GM23338 (cell line): ENCODE measurements at regions not wholly inside any gene's neighbourhood (a gene's known extent, or its start where the extent isn't known, plus 50 kb on each side); places are given as distances from the start of the nearest gene placed in this dataset.

ENCODE experiments used
- ATAC-seq: fragments of 200-7000 bp; cut with Tn5 transposase; 3 replicates; pipeline ENCODE4 v1.9.1; 2020
- DNase-seq: peaks from one replicate; pipeline ENCODE4 v3.0.0-alpha.2; 2015; ENCODE audit warnings: low spot score
- H2AFZ ChIP-seq: fragments of 200-600 bp; sonication (generic); 2 replicates; pipeline ENCODE4 v1.8.0; 2016; ENCODE audit warnings: antibody characterized with exemption, mild to moderate bottlenecking, moderate library complexity
- H3F3A ChIP-seq: fragments of 200-600 bp; sonication (generic); replicated peaks from 2 replicates; pipeline ENCODE4 v1.8.0; 2017; ENCODE audit warnings: antibody characterized with exemption, mixed run types, low read depth
- H3K27ac ChIP-seq: fragments of 200-600 bp; sonication (generic); 2 replicates; pipeline ENCODE4 v1.6.1; 2016; ENCODE audit warnings: low read depth
- H3K27me3 ChIP-seq: fragments of 200-600 bp; sonication (generic); 2 replicates; pipeline ENCODE4 v1.8.0; 2016; ENCODE audit warnings: mild to moderate bottlenecking, mixed run types, moderate library complexity; ENCODE audit not compliant: insufficient read depth
- H3K36me3 ChIP-seq: fragments of 200-600 bp; sonication (generic); 2 replicates; pipeline ENCODE4 v1.8.0; 2016; ENCODE audit warnings: mild to moderate bottlenecking; ENCODE audit not compliant: insufficient read depth
- H3K4me1 ChIP-seq: fragments of 200-600 bp; sonication (generic); 2 replicates; pipeline ENCODE4 v1.8.0; 2016; ENCODE audit warnings: mild to moderate bottlenecking, moderate library complexity; ENCODE audit not compliant: insufficient read depth
- H3K4me2 ChIP-seq: fragments of 200-600 bp; sonication (generic); 2 replicates; pipeline ENCODE4 v1.7.1; 2017; ENCODE audit warnings: mixed run types
- H3K4me3 ChIP-seq: fragments of 200-600 bp; sonication (generic); 2 replicates; pipeline ENCODE4 v1.6.1; 2016; ENCODE audit warnings: mixed run types
- H3K79me2 ChIP-seq: fragments of 200-600 bp; sonication (generic); replicated peaks from 2 replicates; pipeline ENCODE4 v1.8.0; 2017; ENCODE audit warnings: mild to moderate bottlenecking; ENCODE audit not compliant: insufficient read depth
- H3K9me2 ChIP-seq: fragments of 200-600 bp; sonication (generic); 2 replicates; pipeline ENCODE4 v1.8.0; 2017; ENCODE audit not compliant: insufficient read depth
- H4K20me1 ChIP-seq: fragments of 200-600 bp; sonication (generic); replicated peaks from 2 replicates; pipeline ENCODE4 v1.8.0; 2017; ENCODE audit warnings: mild to moderate bottlenecking; ENCODE audit not compliant: insufficient read depth
- H3K27ac Mint-ChIP-seq: 2 replicates; pipeline ENCODE4 v1.8.0; 2020; ENCODE audit warnings: inconsistent platforms, mild to moderate bottlenecking, moderate library complexity, mixed read lengths
- H3K27me3 Mint-ChIP-seq: 3 replicates; pipeline ENCODE4 v1.8.0; 2022; ENCODE audit warnings: low read depth, mild to moderate bottlenecking, moderate library complexity, mixed read lengths, inconsistent platforms; ENCODE audit not compliant: insufficient read depth, poor library complexity
- H3K36me3 Mint-ChIP-seq: 3 replicates; pipeline ENCODE4 v1.8.0; 2021; ENCODE audit warnings: low read depth, mild to moderate bottlenecking, inconsistent platforms, moderate library complexity, mixed read lengths
- H3K4me1 Mint-ChIP-seq: 3 replicates; pipeline ENCODE4 v1.8.0; 2020; ENCODE audit warnings: mild to moderate bottlenecking, inconsistent platforms, mixed read lengths
- H3K4me3 Mint-ChIP-seq: 3 replicates; pipeline ENCODE4 v1.8.0; 2021; ENCODE audit warnings: moderate library complexity, mild to moderate bottlenecking, inconsistent platforms, mixed read lengths
- H3K9me3 Mint-ChIP-seq: 3 replicates; pipeline ENCODE4 v1.8.0; 2020; ENCODE audit warnings: moderate library complexity, mild to moderate bottlenecking, inconsistent platforms, mixed read lengths
- CREB1 ChIP-seq: fragments of 250-450 bp; sonication (Bioruptor Pico); IDR thresholded peaks from 2 replicates; pipeline ENCODE4 v1.5.0; 2020; ENCODE audit warnings: low read depth, mild to moderate bottlenecking, moderate library complexity
- CTCF ChIP-seq, 2 experiments: fragments of 200-600 bp in 1 of 2; sonication (generic) in 1 of 2; conservative IDR thresholded peaks; 2 replicates each; pipeline versions ENCODE4 v1.5.1 to v1.6.1; 2016 to 2017; ENCODE audit warnings: antibody characterized with exemption in 2 of 2, low read depth in 2 of 2, mild to moderate bottlenecking in 2 of 2, moderate library complexity in 1 of 2
- ETS1 ChIP-seq: IDR thresholded peaks from 2 replicates; pipeline ENCODE4 v1.6.1; 2016; ENCODE audit warnings: antibody characterized with exemption
- EZH2 ChIP-seq: fragments of 200-600 bp; sonication (generic); IDR thresholded peaks from one replicate; pipeline ENCODE4 v1.8.0; 2017; ENCODE audit warnings: antibody characterized with exemption, mild to moderate bottlenecking, low read depth; ENCODE audit not compliant: unreplicated experiment
- EZH2phosphoT487 ChIP-seq: fragments of 200-600 bp; sonication (generic); IDR thresholded peaks from one replicate; pipeline ENCODE4 v1.8.1; 2018; ENCODE audit warnings: antibody characterized with exemption; ENCODE audit not compliant: unreplicated experiment
- JUNB ChIP-seq: IDR thresholded peaks from one replicate; pipeline ENCODE4 v1.6.1; 2016; ENCODE audit warnings: antibody characterized with exemption; ENCODE audit not compliant: unreplicated experiment
- NANOG ChIP-seq: IDR thresholded peaks from 2 replicates; pipeline ENCODE4 v1.6.1; 2016; ENCODE audit warnings: antibody characterized with exemption, borderline replicate concordance
- POLR2AphosphoS5 ChIP-seq: IDR thresholded peaks from 2 replicates; pipeline ENCODE4 v1.6.1; 2016; ENCODE audit warnings: antibody characterized with exemption, low read depth
- REST ChIP-seq: IDR thresholded peaks from one replicate; pipeline ENCODE4 v1.6.1; 2018; ENCODE audit warnings: antibody characterized with exemption; ENCODE audit not compliant: unreplicated experiment
- STAT1 ChIP-seq: IDR thresholded peaks from one replicate; pipeline ENCODE4 v1.6.1; 2016; ENCODE audit warnings: antibody characterized with exemption; ENCODE audit not compliant: unreplicated experiment
- ZNF114 ChIP-seq: fragments of 250-450 bp; sonication (Bioruptor Pico); IDR thresholded peaks from 2 replicates; pipeline ENCODE4 v1.5.0; 2020; ENCODE audit warnings: mild to moderate bottlenecking, moderate library complexity
- ZNF331 ChIP-seq: fragments of 250-450 bp; sonication (Bioruptor Pico); IDR thresholded peaks from 2 replicates; pipeline ENCODE4 v1.5.0; 2020; ENCODE audit warnings: low read depth, mild to moderate bottlenecking, moderate library complexity
- ZNF462 ChIP-seq: fragments of 250-450 bp; sonication (Bioruptor Pico); IDR thresholded peaks from 2 replicates; pipeline ENCODE4 v1.5.0; 2020; ENCODE audit warnings: mild to moderate bottlenecking, moderate library complexity

- TF ChIP-seq EZH2: no peak
- TF ChIP-seq CREB1 (CRISPR knock-in tag): no peak
- no peak for TF ChIP-seq ZNF462 (CRISPR knock-in tag)
- TF ChIP-seq ZNF114 (CRISPR knock-in tag): no peak
- no peak for TF ChIP-seq CTCF (conservative IDR thresholded peaks at IDR 0.05; ENCODE audit: low read depth in 2 of 2)
- TF ChIP-seq EZH2phosphoT487: no peak
- TF ChIP-seq ETS1: no peak
- TF ChIP-seq STAT1: no peak
- TF ChIP-seq JUNB: no peak
- TF ChIP-seq REST: no peak
- TF ChIP-seq ZNF331 (CRISPR knock-in tag): no peak
- no peak for TF ChIP-seq POLR2AphosphoS5
- no peak for TF ChIP-seq NANOG
- H3K9me3 Mint-ChIP-seq: no peaks in the 10 kb centered on the region
- Histone ChIP-seq H3K36me3 (no peaks in the 10 kb centered on the region), H2AFZ (no peak overlapping the region), H3K27me3 (no peaks in the 10 kb centered on the region), H3F3A (no peaks in the 10 kb centered on the region), H3K4me1 (no peaks in the 10 kb centered on the region), H3K27ac (no peak overlapping the region), H4K20me1 (no peaks in the 10 kb centered on the region; the same call in 1 of the 2 replicates), H3K4me2 (no peak overlapping the region), H3K79me2 (no peaks in the 10 kb centered on the region), H3K9me2 (0 out of 2 replicates have a peak, but pooled peaks cover 4% of the 10 kb centered on the region), H3K4me3 (no peak overlapping the region)
- no peaks in the 10 kb centered on the region for H3K36me3 Mint-ChIP-seq
- H3K4me1 Mint-ChIP-seq: 0 out of 3 replicates have a peak, but pooled peaks cover 2% of the 10 kb centered on the region
- ATAC-seq: no peak
- H3K27me3 Mint-ChIP-seq: peaks cover 4% of the 10 kb centered on the region
- no peak overlapping the region for H3K27ac Mint-ChIP-seq
- H3K4me3 Mint-ChIP-seq: no peak overlapping the region
- no peak for DNase-seq
Measured at GRCh38 chr2:19800796-19801195, 101.0 kb downstream of the TTC32 start.
